A673 (cell line): ENCODE measurements at regions not wholly inside any gene's neighbourhood (a gene's known extent, or its start where the extent isn't known, plus 50 kb on each side); places are given as distances from the start of the nearest gene placed in this dataset.

Experiments
- BruUV-seq: library from RNA; stranded (reverse); fragments of 400-500 nt; replicated peaks from 2 replicates; lab custom pipeline; 2021; lab: Mats Ljungman, UMichigan
- CTCF ChIA-PET: fragments of 300-600 bp; sonication (Branson Sonifier 250); formaldehyde crosslinking; loops from one replicate; lab custom pipeline; 2022; ENCODE audit warnings: antibody characterized with exemption; lab: Charles Lee
- POLR2A ChIA-PET: fragments of 300-600 bp; sonication (Branson Sonifier 250); formaldehyde crosslinking; loops from one replicate; lab custom pipeline; 2022; ENCODE audit warnings: antibody characterized with exemption; ENCODE audit not compliant: low non-redundant PET; lab: Charles Lee
- DNase-seq: peaks from one replicate; pipeline ENCODE4 v3.0.0-alpha.2; 2015; ENCODE audit warnings: low spot score
- H3K27ac ChIP-seq: fragments of 200-600 bp; sonication (generic); 2 replicates; pipeline ENCODE4 v1.5.1; 2016; ENCODE audit warnings: mixed run types, low read depth, mild to moderate bottlenecking, mixed read lengths, antibody characterized with exemption, low read length; ENCODE audit not compliant: poor library complexity, severe bottlenecking
- H3K27me3 ChIP-seq: fragments of 200-600 bp; sonication (generic); replicated peaks from 2 replicates; pipeline ENCODE4 v1.6.1; 2017; ENCODE audit warnings: mixed run types, low read depth, mild to moderate bottlenecking, mixed read lengths, antibody characterized with exemption, low read length; ENCODE audit not compliant: insufficient read depth, poor library complexity
- H3K36me3 ChIP-seq: fragments of 200-600 bp; sonication (generic); 2 replicates; pipeline ENCODE4 v1.6.1; 2016; ENCODE audit warnings: mixed run types, mild to moderate bottlenecking, mixed read lengths, antibody characterized with exemption, low read length; ENCODE audit not compliant: insufficient read depth, poor library complexity, severe bottlenecking
- H3K4me1 ChIP-seq: fragments of 200-600 bp; sonication (generic); 2 replicates; pipeline ENCODE4 v1.6.1; 2017; ENCODE audit warnings: mixed run types, mild to moderate bottlenecking, mixed read lengths, antibody characterized with exemption, low read length; ENCODE audit not compliant: insufficient read depth, poor library complexity, severe bottlenecking
- H3K4me3 ChIP-seq: fragments of 200-600 bp; sonication (generic); 2 replicates; pipeline ENCODE4 v1.5.1; 2016; ENCODE audit warnings: low read depth, mixed run types, mild to moderate bottlenecking, mixed read lengths, low read length; ENCODE audit not compliant: poor library complexity, severe bottlenecking
- H3K9me3 ChIP-seq: fragments of 200-600 bp; sonication (generic); 2 replicates; pipeline ENCODE4 v1.6.1; 2016; ENCODE audit warnings: mixed run types, low read depth, mild to moderate bottlenecking, mixed read lengths, antibody characterized with exemption, low read length; ENCODE audit not compliant: poor library complexity, severe bottlenecking
- CTCF ChIP-seq: fragments of 300-800, 200-600 bp; sonication (generic); conservative IDR thresholded peaks from 2 replicates; pipeline ENCODE4 v1.5.1; 2017; ENCODE audit warnings: low read depth, mild to moderate bottlenecking, antibody characterized with exemption, low read length, moderate library complexity, mixed read lengths
- EZH2 ChIP-seq: fragments of 200-600 bp; sonication (generic); IDR thresholded peaks from 2 replicates; pipeline ENCODE4 v1.6.1; 2017; ENCODE audit warnings: borderline replicate concordance, low read depth, mild to moderate bottlenecking, mixed read lengths, antibody characterized with exemption, low read length; ENCODE audit not compliant: poor library complexity, severe bottlenecking
- intact Hi-C: fragments of 100-400 bp; cut with micrococcal nuclease; formaldehyde crosslinking; loops from one replicate; pipeline ENCODE4 v1.10.0; 2022; ENCODE audit not compliant: unreplicated experiment

- POLR2A ChIA-PET: no interaction called here
- TF ChIP-seq CTCF: no peak
- TF ChIP-seq EZH2: no peak
- no peaks in the 10 kb centered on the region for H3K36me3 ChIP-seq
- no peak for DNase-seq
- BruUV-seq: no TSS peak
- no peak overlapping the region for H3K27ac ChIP-seq
- no peaks in the 10 kb centered on the region for H3K9me3 ChIP-seq
- intact Hi-C loops: no loop called here
- CTCF ChIA-PET: no interaction called here
- no peak overlapping the region for H3K4me3 ChIP-seq
- H3K27me3 ChIP-seq: no peaks in the 10 kb centered on the region
- H3K4me1 ChIP-seq: no peaks in the 10 kb centered on the region
Measured at GRCh38 chr15:93656041-93656440, 567.0 kb upstream of the RGMA start.

GRCh38 chr15:93649691-93650235, 560.8 kb upstream of the RGMA start:
- DNase-seq: no peak
- TF ChIP-seq CTCF: no peak
- Histone ChIP-seq H3K9me3 (no peaks in the 10 kb centered on the region), H3K27ac (no peak overlapping the region), H3K4me1 (no peaks in the 10 kb centered on the region), H3K36me3 (no peaks in the 10 kb centered on the region), H3K27me3 (no peaks in the 10 kb centered on the region), H3K4me3 (no peak overlapping the region)
- intact Hi-C loops: no loop called here
- ChIA-PET POLR2A (no interaction called here), CTCF (no interaction called here)
- no TSS peak for BruUV-seq

GRCh38 chr15:93646193-93646592, 557.2 kb upstream of the RGMA start:
- H3K27ac ChIP-seq: no peak overlapping the region
- H3K4me3 ChIP-seq: no peak overlapping the region
- H3K4me1 ChIP-seq: no peaks in the 10 kb centered on the region
- no TSS peak for BruUV-seq
- no peaks in the 10 kb centered on the region for H3K36me3 ChIP-seq
- intact Hi-C loops: no loop called here
- ChIA-PET POLR2A (no interaction called here), CTCF (no interaction called here)
- TF ChIP-seq CTCF: no peak
- no peak for TF ChIP-seq EZH2
- no peaks in the 10 kb centered on the region for H3K9me3 ChIP-seq
- H3K27me3 ChIP-seq: no peaks in the 10 kb centered on the region
- DNase-seq: no peak
